Stimulated activated naive B cell treated with anti-CD40 and anti-IgM and Interleukin-4, amounts not matched to agents 10 μg/mL and 1 μg/mL and 100 μg/mL, for 72 hours (primary cell): ENCODE measurements at regions not wholly inside any gene's neighbourhood (a gene's known extent, or its start where the extent isn't known, plus 50 kb on each side); places are given as distances from the start of the nearest gene placed in this dataset.

Experiments
- ATAC-seq, 2 donors: fragments of 150-1000 bp; cut with Tn5 transposase; replicated peaks; 2 replicates each; pipeline ENCODE4 v1.10.0; 2021; ENCODE audit warnings: moderate library complexity in 1 of 2
- DNase-seq: peaks from one replicate; pipeline ENCODE4 v3.0.0; 2021
- H3K27ac Mint-ChIP-seq: one replicate; pipeline ENCODE4 v1.8.0; 2022; ENCODE audit warnings: mild to moderate bottlenecking, mixed read lengths
- H3K27me3 Mint-ChIP-seq, 2 donors: one replicate each; pipeline ENCODE4 v1.8.0; 2022; ENCODE audit warnings: mixed read lengths in 2 of 2
- H3K36me3 Mint-ChIP-seq, 2 donors: one replicate each; pipeline ENCODE4 v1.8.0; 2022; ENCODE audit warnings: mixed read lengths in 2 of 2, mild to moderate bottlenecking in 1 of 2
- H3K4me1 Mint-ChIP-seq, 2 donors: one replicate each; pipeline ENCODE4 v1.8.0; 2022; ENCODE audit warnings: mixed read lengths in 2 of 2, mild to moderate bottlenecking in 1 of 2
- H3K4me3 Mint-ChIP-seq, 2 donors: one replicate each; pipeline ENCODE4 v1.8.0; 2022; ENCODE audit warnings: mild to moderate bottlenecking in 2 of 2, mixed read lengths in 2 of 2, moderate library complexity in 1 of 2
- H3K9me3 Mint-ChIP-seq, 2 donors: one replicate each; pipeline ENCODE4 v1.8.0; 2022; ENCODE audit warnings: mixed read lengths in 2 of 2, mild to moderate bottlenecking in 1 of 2

- H3K27me3 Mint-ChIP-seq: no peaks in the 10 kb centered on the region
- no peak for DNase-seq
- H3K36me3 Mint-ChIP-seq: peaks cover 5 to 11% of the 10 kb centered on the region in 2 donors
- peaks cover 0 to 6% of the 10 kb centered on the region in 2 donors for H3K9me3 Mint-ChIP-seq
- H3K27ac Mint-ChIP-seq: no peak overlapping the region
- no peak for ATAC-seq
- H3K4me1 Mint-ChIP-seq: peaks cover 8 to 12% of the 10 kb centered on the region in 2 donors
- H3K4me3 Mint-ChIP-seq: no peak overlapping the region
Observed at GRCh38 chr2:64704161-64704560, 50.4 kb upstream of the SERTAD2 start.

- Mint-ChIP-seq H3K36me3 (peaks cover 5 to 7% of the 10 kb centered on the region in 2 donors), H3K9me3 (peaks cover 0 to 4% of the 10 kb centered on the region in 2 donors), H3K4me3 (no peak overlapping the region), H3K4me1 (peaks cover 3 to 4% of the 10 kb centered on the region in 2 donors), H3K27me3 (no peaks in the 10 kb centered on the region), H3K27ac (no peak overlapping the region)
- no peak for ATAC-seq
- DNase-seq: no peak
Observed at GRCh38 chr2:64704996-64705395, 51.3 kb upstream of the SERTAD2 start.

- Mint-ChIP-seq H3K4me1 (peaks cover 5 to 10% of the 10 kb centered on the region in 2 donors), H3K27me3 (no peaks in the 10 kb centered on the region), H3K4me3 (no peak overlapping the region), H3K9me3 (peaks cover 0 to 2% of the 10 kb centered on the region in 2 donors), H3K36me3 (peaks cover 0 to 9% of the 10 kb centered on the region in 2 donors), H3K27ac (no peak overlapping the region)
- ATAC-seq (no peak), DNase-seq (no peak)
Observed at GRCh38 chr2:64707276-64707675, 53.6 kb upstream of the SERTAD2 start.

- no peak for DNase-seq
- Mint-ChIP-seq H3K4me3 (no peak overlapping the region), H3K36me3 (peaks cover 0 to 9% of the 10 kb centered on the region in 2 donors), H3K27me3 (no peaks in the 10 kb centered on the region), H3K4me1 (peaks cover 5 to 10% of the 10 kb centered on the region in 2 donors), H3K27ac (no peak overlapping the region), H3K9me3 (peaks cover 0 to 2% of the 10 kb centered on the region in 2 donors)
- ATAC-seq: no peak
Observed at GRCh38 chr2:64708829-64709228, 55.1 kb upstream of the SERTAD2 start.

- H3K4me3 Mint-ChIP-seq: no peak overlapping the region
- no peak for ATAC-seq
Observed at GRCh38 chr2:64711252-64711800, 57.6 kb upstream of the SERTAD2 start.

GRCh38 chr2:64713686-64714085 lies 60.0 kb upstream of the SERTAD2 start:
- H3K27me3 Mint-ChIP-seq: no peaks in the 10 kb centered on the region
- H3K36me3 Mint-ChIP-seq: peaks cover 0 to 3% of the 10 kb centered on the region in 2 donors
- H3K27ac Mint-ChIP-seq: no peak overlapping the region
- no peaks in the 10 kb centered on the region for H3K9me3 Mint-ChIP-seq
- H3K4me1 Mint-ChIP-seq: peaks cover 5 to 10% of the 10 kb centered on the region in 2 donors
- H3K4me3 Mint-ChIP-seq: no peak overlapping the region
- DNase-seq (no peak), ATAC-seq (no peak)

More at GRCh38 chr2:64711252-64711800, 57.6 kb upstream of the SERTAD2 start:
- no peak for DNase-seq
- no peaks in the 10 kb centered on the region for H3K27me3 Mint-ChIP-seq
- peaks cover 0 to 9% of the 10 kb centered on the region in 2 donors for H3K36me3 Mint-ChIP-seq
- H3K4me1 Mint-ChIP-seq: peaks cover 5 to 10% of the 10 kb centered on the region in 2 donors
- H3K27ac Mint-ChIP-seq: no peak overlapping the region
- H3K9me3 Mint-ChIP-seq: peaks cover 0 to 2% of the 10 kb centered on the region in 2 donors

GRCh38 chr2:64716569-64716968 lies 62.9 kb upstream of the SERTAD2 start:
- Mint-ChIP-seq H3K4me3 (no peak overlapping the region), H3K36me3 (no peaks in the 10 kb centered on the region), H3K9me3 (no peaks in the 10 kb centered on the region), H3K4me1 (peaks cover 5 to 10% of the 10 kb centered on the region in 2 donors), H3K27me3 (no peaks in the 10 kb centered on the region), H3K27ac (no peak overlapping the region)
- DNase-seq (no peak), ATAC-seq (no peak)

- Mint-ChIP-seq H3K4me3 (no peak overlapping the region), H3K9me3 (no peaks in the 10 kb centered on the region), H3K4me1 (peaks cover 5 to 10% of the 10 kb centered on the region in 2 donors), H3K27me3 (no peaks in the 10 kb centered on the region), H3K27ac (no peak overlapping the region), H3K36me3 (no peaks in the 10 kb centered on the region)
- no peak for DNase-seq
- ATAC-seq: no peak
Observed at GRCh38 chr2:64718250-64718885, 64.7 kb upstream of the SERTAD2 start.

- H3K4me3 Mint-ChIP-seq: no peak overlapping the region
- no peaks in the 10 kb centered on the region for H3K9me3 Mint-ChIP-seq
- no peak overlapping the region for H3K27ac Mint-ChIP-seq
- H3K36me3 Mint-ChIP-seq: no peaks in the 10 kb centered on the region
- no peak for DNase-seq
- ATAC-seq: peak in 1 of 2 donors; percentile 27
- H3K4me1 Mint-ChIP-seq: peaks cover 7 to 22% of the 10 kb centered on the region in 2 donors
- H3K27me3 Mint-ChIP-seq: no peaks in the 10 kb centered on the region
Observed at GRCh38 chr2:64720535-64721319, 67.0 kb upstream of the SERTAD2 start.

GRCh38 chr2:64721320-64721623 lies 67.6 kb upstream of the SERTAD2 start:
- no peak for ATAC-seq
- no peaks in the 10 kb centered on the region for H3K36me3 Mint-ChIP-seq
- H3K4me3 Mint-ChIP-seq: no peak overlapping the region
- no peaks in the 10 kb centered on the region for H3K27me3 Mint-ChIP-seq
- H3K4me1 Mint-ChIP-seq: peaks cover 8 to 26% of the 10 kb centered on the region in 2 donors
- DNase-seq: no peak
- H3K27ac Mint-ChIP-seq: no peak overlapping the region
- H3K9me3 Mint-ChIP-seq: no peaks in the 10 kb centered on the region

GRCh38 chr2:64722291-64723044 lies 68.8 kb upstream of the SERTAD2 start:
- H3K9me3 Mint-ChIP-seq: no peaks in the 10 kb centered on the region
- no peak for ATAC-seq
- no peak for DNase-seq
- no peaks in the 10 kb centered on the region for H3K36me3 Mint-ChIP-seq
- no peak overlapping the region for H3K27ac Mint-ChIP-seq
- H3K4me1 Mint-ChIP-seq: peaks cover 15 to 38% of the 10 kb centered on the region in 2 donors
- no peaks in the 10 kb centered on the region for H3K27me3 Mint-ChIP-seq
- no peak overlapping the region for H3K4me3 Mint-ChIP-seq

- Mint-ChIP-seq H3K27ac (peak overlapping the region; percentile 84), H3K9me3 (no peaks in the 10 kb centered on the region), H3K27me3 (no peaks in the 10 kb centered on the region), H3K36me3 (peaks cover 0 to 4% of the 10 kb centered on the region in 2 donors), H3K4me1 (peaks cover 35 to 64% of the 10 kb centered on the region in 2 donors), H3K4me3 (peak overlapping the region; percentile 76 to 85)
- DNase-seq: no peak
- peak; percentile 91 to 93 for ATAC-seq
Observed at GRCh38 chr2:64727013-64727767, 73.5 kb upstream of the SERTAD2 start.

- H3K36me3 Mint-ChIP-seq: peaks cover 0 to 4% of the 10 kb centered on the region in 2 donors
- H3K27ac Mint-ChIP-seq: no peak overlapping the region
- H3K4me3 Mint-ChIP-seq: peak overlapping the region; percentile 19 to 44
- DNase-seq: no peak
- H3K9me3 Mint-ChIP-seq: no peaks in the 10 kb centered on the region
- no peaks in the 10 kb centered on the region for H3K27me3 Mint-ChIP-seq
- H3K4me1 Mint-ChIP-seq: peaks cover 35 to 68% of the 10 kb centered on the region in 2 donors
- ATAC-seq: peak; percentile 27 to 29
Observed at GRCh38 chr2:64727843-64728463, 74.2 kb upstream of the SERTAD2 start.
